OCI-LY1 (cell line): ENCODE measurements at regions not wholly inside any gene's neighbourhood (a gene's known extent, or its start where the extent isn't known, plus 50 kb on each side); places are given as distances from the start of the nearest gene placed in this dataset.

ENCODE experiments used
- EZH2 ChIP-seq: fragments of 200-600 bp; sonication (generic), shearing (Covaris generic); IDR thresholded peaks from 2 replicates; pipeline ENCODE4 v1.8.0; 2017; ENCODE audit warnings: borderline replicate concordance, mixed run types, mild to moderate bottlenecking, antibody characterized with exemption, low read length, moderate library complexity, mixed read lengths
- TF ChIP-seq, protein P1 (sequence below): fragments of 200-600 bp; sonication (generic), shearing (Covaris generic); IDR thresholded peaks from 2 replicates; pipeline ENCODE4 v1.5.1; 2017; ENCODE audit warnings: mild to moderate bottlenecking, antibody characterized with exemption, low read length, moderate library complexity, mixed read lengths

- TF ChIP-seq, protein P1, sequence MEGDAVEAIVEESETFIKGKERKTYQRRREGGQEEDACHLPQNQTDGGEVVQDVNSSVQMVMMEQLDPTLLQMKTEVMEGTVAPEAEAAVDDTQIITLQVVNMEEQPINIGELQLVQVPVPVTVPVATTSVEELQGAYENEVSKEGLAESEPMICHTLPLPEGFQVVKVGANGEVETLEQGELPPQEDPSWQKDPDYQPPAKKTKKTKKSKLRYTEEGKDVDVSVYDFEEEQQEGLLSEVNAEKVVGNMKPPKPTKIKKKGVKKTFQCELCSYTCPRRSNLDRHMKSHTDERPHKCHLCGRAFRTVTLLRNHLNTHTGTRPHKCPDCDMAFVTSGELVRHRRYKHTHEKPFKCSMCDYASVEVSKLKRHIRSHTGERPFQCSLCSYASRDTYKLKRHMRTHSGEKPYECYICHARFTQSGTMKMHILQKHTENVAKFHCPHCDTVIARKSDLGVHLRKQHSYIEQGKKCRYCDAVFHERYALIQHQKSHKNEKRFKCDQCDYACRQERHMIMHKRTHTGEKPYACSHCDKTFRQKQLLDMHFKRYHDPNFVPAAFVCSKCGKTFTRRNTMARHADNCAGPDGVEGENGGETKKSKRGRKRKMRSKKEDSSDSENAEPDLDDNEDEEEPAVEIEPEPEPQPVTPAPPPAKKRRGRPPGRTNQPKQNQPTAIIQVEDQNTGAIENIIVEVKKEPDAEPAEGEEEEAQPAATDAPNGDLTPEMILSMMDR, result no peak
- no peak for TF ChIP-seq EZH2
Measured at GRCh38 chrX:137428221-137428661, 137.7 kb upstream of the ZIC3 start.
